Activated CD4-positive, alpha-beta T cell treated with anti-CD3 and anti-CD28 coated beads for 4 hours (primary cell): ENCODE measurements at regions not wholly inside any gene's neighbourhood (a gene's known extent, or its start where the extent isn't known, plus 50 kb on each side); places are given as distances from the start of the nearest gene placed in this dataset.

Experiments used
- DNase-seq, 2 donors: peaks; one replicate each; pipeline ENCODE4 v3.0.0-alpha.2; 2020

- DNase-seq, result no peak
These were observed 182.8 kb downstream of the TBXT start for GRCh38 chr6:165984729-165985275.

GRCh38 chr6:165983112-165984072 lies 184.3 kb downstream of the TBXT start:
- DNase-seq, result no peak

DNA sequence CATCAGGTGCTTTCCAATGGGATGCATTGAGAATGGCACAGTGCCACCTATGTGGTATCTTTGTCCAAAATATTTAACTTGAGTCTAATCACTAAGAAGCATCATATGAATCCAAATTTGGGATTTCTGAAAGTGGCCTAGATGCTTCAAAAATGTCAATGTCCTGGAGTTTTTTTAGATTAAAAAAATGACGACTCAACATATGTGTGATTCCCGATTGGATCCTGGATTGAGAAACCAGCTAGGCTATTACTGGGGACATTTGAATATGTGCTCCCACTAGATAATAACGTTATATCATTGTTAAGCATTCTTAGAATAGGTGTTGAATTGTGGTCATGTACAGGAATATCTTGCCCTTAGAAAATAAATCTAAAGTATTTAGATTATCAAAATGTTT lies 189.2 kb downstream of the TBXT start:
- DNase-seq, result no peak

DNA sequence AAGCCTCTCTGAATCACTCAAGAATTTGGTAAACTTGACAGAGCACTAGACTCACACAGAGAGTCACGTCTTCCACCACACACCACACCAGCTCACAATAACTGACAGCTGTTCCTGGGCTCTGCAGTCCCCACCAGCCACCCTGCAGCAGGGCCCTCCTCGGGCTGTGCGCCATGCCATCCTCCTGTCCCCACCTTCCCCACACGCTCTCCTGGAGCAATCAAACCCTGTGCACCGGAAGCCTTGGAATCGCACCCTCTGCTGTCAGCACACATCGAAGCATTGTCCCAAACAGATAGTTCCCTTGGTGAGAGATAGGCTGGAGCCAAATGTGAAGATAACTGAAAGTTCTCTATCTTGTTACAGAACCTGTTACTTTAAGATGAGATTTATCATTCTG lies 191.0 kb downstream of the TBXT start:
- DNase-seq, result no peak

DNA sequence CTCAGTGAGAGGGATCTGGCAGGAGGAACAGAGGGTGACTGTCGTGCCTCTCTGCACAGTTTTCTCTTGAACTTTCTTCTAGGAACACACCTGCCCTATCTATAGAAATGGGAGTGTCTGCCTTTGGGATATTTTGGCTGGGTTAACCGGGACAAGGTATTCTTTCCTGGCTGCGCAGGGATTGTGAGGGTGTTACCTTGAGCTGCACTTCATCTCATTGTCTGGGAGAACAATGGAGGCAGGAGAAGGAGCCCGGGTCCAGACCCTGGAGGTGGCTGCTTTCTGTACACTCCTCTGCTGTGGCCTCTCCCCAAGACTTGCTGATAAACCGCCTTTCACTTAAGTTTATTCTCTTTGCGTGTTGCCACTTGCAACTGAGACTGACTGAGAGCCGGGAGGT lies 192.8 kb downstream of the TBXT start:
- DNase-seq, result no peak

DNA sequence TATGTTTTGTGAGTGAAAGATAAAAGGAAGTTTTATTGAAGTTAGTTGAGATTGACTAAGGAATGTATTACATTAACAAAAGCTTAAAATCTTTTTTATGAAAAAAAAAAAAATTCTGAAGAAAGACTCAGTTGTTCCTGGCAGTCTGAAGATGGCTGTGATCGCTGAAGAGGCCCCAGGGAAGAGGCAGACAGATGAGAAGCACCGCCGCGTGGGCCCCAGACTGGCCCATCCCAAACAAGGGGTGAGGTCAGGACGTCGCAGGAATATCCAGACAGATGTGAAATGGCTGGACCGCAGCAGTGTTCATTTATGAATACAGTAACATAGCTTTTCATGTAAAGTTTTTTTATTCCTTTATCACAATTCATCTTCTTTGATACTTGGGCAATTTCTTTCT lies 194.2 kb downstream of the TBXT start:
- no peak for DNase-seq

DNA sequence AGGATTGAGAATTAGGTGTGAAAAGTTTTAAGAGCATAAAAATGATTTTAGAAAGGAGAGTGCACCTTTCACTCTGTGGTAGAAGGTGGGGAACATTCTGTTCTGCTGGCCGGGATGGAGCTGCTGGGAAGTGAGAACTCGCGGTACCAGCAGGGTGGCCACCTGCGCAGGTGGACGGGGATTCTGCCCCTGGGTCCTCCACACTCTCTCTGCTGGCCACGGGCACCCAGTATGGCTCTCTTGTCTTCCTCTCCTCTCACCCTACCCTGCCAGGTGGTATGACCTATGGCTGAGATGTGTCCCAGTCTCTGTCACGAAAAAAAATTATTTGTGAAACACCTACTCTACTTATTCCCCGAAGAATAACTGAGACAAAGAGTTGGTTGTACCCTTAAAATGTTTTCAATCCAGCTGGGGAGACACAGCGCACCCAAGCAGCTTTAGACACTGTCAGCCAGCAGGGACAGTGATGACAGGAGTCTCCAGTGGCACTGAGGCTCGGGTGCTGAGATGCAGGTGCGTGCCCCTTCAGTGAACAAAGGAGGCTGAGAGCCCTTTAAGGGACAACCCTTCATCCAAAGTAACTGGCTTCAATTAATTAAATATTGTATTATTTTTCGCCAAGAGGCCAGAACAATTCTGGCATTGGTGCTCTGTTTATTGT lies 195.4 kb downstream of the TBXT start:
- no peak for DNase-seq

- DNase-seq, result no peak
These were observed 196.4 kb downstream of the TBXT start for GRCh38 chr6:165971202-165971601.

- DNase-seq, result no peak
These were observed 197.7 kb downstream of the TBXT start for GRCh38 chr6:165970001-165970400.

DNA sequence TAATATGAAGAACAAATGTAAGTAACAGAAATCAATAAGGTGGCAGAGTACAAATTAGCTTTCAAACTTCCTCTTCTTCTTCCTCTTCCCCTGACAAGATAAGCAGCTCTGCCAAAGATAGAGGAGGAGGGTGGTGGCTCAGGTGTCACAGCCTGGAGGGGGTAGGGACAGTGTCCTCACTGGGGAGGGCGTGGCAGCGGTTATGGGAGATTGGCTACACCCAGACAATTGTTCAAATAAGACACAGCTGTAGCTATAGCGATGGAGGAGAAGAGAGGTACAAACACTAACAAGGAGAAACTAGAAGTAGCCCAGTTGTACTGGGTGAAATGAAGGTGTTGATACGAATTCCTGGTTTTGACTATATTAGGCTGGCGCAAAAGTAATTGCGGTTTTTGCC lies 198.5 kb downstream of the TBXT start:
- no peak for DNase-seq

DNA sequence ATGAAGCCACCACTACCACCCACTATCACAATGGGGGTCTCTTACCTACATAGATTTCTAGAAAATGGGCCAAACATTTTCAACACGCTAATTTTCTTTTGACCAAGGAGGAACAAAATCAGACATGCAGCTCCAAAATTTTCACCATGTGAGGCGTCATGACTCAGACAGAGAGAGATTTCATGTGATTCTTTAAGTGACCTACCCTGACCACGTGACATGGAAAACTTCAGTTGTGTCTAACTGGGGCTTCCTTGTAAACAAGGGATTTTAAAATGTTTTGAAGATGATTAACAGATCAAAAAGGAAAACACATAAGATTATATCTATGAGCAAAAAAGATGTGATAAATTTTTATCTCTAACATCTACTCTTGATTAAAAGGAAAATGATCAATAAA lies 199.2 kb downstream of the TBXT start:
- DNase-seq, result no peak

DNA sequence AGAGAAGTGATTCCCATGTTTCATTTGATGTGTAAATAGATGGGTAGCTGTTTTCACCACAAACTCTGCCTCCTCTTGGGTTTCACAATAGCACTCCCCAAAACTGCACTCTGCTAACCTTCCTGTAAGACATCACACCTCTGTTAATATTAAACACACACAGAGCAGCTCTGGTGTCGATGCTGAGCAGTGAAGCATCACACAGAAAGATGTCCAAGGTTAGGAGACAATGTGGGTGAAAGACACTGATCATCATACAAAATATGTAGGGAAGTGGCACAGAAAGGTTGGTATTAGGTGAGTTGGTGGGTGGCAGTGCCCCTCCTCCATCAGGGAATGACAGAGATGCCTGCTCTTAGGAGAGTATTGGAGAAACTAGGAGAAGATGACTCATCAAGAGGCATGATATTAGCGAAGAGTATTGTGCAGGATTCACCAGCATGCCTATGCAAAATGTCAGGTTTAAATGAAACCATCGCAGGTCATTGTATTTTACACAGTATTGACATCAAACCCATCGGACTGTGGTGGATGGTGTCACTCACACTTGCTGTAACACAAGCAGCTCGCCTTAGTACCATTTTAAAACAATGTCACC lies 199.7 kb downstream of the TBXT start:
- no peak for DNase-seq

DNA sequence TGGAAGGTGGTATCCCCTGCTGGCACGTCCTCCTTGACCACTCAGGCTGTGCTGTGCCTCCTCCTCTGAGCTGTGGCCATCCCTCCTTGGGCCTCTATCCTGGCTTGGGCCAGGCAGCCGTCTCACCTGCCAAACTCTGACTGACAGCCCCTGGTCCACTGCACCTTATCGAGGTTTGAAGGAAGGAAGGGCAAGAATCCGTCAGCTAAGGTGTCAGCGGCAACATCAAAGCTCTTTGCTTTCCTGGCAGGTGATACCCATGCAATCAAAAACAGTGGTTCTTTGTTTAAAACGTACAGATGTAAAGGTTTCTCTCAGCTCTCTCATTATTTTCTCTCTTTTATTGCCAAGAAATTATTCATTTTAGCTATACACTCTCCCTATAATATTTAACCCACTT lies 203.9 kb downstream of the TBXT start:
- no peak for DNase-seq

DNA sequence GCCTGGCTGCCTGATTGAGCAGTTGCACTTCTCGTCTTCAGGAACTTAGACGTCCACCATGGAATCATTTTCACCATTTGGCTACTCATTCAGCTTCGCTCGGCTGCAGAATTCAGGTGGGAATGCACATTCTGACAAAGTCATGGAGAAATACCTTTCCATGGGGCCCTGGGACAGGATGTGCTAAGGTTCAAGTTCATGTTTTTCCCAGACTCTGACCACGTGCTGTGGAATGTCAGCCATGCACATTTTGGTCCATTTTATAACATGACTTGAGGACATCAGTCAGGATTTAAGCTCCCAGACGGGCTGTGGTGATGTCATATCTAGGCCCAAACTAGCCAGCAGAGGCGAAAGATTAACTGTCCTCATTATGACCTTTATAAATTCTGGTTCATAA lies 205.3 kb downstream of the TBXT start:
- no peak for DNase-seq

GRCh38 chr6:165961233-165961632 lies 206.4 kb downstream of the TBXT start:
- DNase-seq, result no peak

GRCh38 chr6:165960695-165961094 lies 207.0 kb downstream of the TBXT start:
- no peak for DNase-seq

DNA sequence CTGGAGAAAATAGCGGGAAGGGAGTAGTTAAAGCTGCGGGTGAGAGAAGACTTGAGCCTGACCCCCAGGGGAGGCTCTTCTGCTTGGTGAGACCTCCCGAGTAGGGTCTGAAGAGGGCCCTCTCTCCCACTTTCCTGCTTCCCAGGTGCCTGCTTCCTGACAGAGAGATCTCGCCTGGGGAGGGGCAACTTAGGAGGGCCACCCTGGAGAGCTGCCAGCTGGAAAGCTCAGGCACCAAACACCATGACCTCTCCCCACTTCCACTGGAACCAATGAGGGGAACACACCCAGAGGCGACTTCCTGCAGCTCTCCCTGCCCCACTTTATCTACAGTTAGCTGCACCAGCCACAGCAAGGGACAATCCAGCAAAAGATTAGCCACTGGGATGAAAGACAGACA lies 208.0 kb downstream of the TBXT start:
- no peak for DNase-seq

DNA sequence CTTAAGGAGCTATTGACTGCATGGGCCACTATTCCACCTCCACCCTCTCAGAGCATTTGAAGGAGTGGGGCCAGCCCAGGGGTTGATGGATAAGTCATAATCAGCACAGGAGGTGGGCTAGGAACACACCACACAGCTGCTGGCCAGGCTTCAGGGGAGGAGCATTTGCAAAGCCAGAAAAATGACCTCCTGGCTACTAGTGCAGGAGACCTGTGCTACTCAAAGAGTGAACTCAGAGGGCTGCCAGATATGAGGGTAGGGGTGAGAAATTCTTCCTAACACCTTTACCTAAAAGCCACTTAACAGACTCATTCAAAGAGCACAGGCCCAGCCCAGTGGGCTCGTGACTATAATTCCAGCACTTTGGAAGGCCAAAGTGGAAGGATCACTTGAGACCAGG lies 210.8 kb downstream of the TBXT start:
- no peak for DNase-seq

DNA sequence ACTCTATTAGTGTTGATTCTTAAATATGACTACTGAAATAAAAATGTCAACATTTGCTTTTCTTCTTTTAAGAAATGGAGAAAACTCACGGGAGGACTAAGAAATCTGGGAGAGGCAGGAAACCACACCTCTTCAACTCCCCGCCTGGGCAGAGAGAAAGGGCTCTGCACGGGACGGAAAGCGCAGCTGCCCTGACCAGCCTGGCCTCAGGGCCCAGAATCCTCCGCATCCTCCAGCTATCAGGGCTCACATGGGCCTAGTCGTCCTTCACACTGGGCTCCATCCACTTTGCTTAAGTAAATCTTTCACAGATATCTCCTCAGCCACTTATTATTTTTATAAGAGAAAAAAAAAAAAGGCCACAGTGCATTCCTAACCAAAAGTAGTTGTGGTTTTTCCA lies 215.1 kb downstream of the TBXT start:
- DNase-seq, result no peak

- no peak for DNase-seq
These were observed 217.3 kb downstream of the TBXT start for GRCh38 chr6:165950316-165950715.

- DNase-seq, result no peak
These were observed 218.3 kb downstream of the TBXT start for GRCh38 chr6:165949324-165949723.

GRCh38 chr6:165944002-165944466 lies 223.6 kb downstream of the TBXT start:
- no peak for DNase-seq

DNA sequence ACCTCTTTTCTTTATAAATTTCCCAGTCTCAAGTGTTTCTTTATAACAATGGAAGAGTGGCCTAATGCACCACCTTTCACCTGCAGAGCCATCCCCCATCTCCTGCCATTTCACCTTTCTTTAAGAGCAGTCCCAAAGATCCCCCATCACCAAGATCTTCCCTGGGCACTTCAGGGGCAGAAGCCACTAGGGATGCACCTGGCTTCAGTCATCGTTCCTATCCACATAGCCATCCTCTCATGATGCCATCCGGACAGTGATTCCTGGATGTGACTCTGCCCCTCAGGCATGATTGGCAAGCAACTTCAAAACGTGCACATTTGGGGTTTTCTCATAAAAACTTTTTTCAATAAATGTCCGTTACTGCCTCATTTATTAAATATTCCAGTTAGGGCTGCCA lies 225.9 kb downstream of the TBXT start:
- no peak for DNase-seq
